Neuronal stem cell (in vitro differentiated cells): ENCODE measurements at regions not wholly inside any gene's neighbourhood (a gene's known extent, or its start where the extent isn't known, plus 50 kb on each side); places are given as distances from the start of the nearest gene placed in this dataset.

Experiments used
- DNase-seq: peaks from one replicate; pipeline ENCODE4 v3.0.0-alpha.2; 2013; ENCODE audit warnings: low spot score
- H2AFZ ChIP-seq: one replicate; pipeline ENCODE4 v1.6.1; 2013; ENCODE audit warnings: mild to moderate bottlenecking, low read length, inconsistent platforms
- H2AK5ac ChIP-seq: 2 replicates; pipeline ENCODE4 v1.6.1; 2013; ENCODE audit warnings: low read depth, mild to moderate bottlenecking, inconsistent platforms, low read length, moderate library complexity, mixed read lengths
- H2BK120ac ChIP-seq: 2 replicates; pipeline ENCODE4 v1.6.1; 2013; ENCODE audit warnings: low read depth, mild to moderate bottlenecking, inconsistent platforms, low read length, moderate library complexity, mixed read lengths
- H2BK12ac ChIP-seq: one replicate; pipeline ENCODE4 v1.6.1; 2013; ENCODE audit warnings: low read length, inconsistent platforms
- H2BK15ac ChIP-seq: 2 replicates; pipeline ENCODE4 v1.6.1; 2013; ENCODE audit warnings: mild to moderate bottlenecking, low read length, inconsistent platforms, mixed read lengths
- H2BK5ac ChIP-seq: one replicate; pipeline ENCODE4 v1.6.1; 2013; ENCODE audit warnings: inconsistent platforms, mild to moderate bottlenecking, low read length, moderate library complexity
- H3K14ac ChIP-seq: one replicate; pipeline ENCODE4 v1.6.1; 2013; ENCODE audit warnings: low read length, inconsistent platforms
- H3K18ac ChIP-seq: 2 replicates; pipeline ENCODE4 v1.6.1; 2013; ENCODE audit warnings: low read length, inconsistent platforms
- H3K23ac ChIP-seq: 2 replicates; pipeline ENCODE4 v1.6.1; 2013; ENCODE audit warnings: low read depth, mild to moderate bottlenecking, mixed read lengths, low read length, inconsistent platforms; ENCODE audit not compliant: poor library complexity
- H3K27ac ChIP-seq: replicated peaks from 3 replicates; pipeline ENCODE4 v1.5.1; 2013; ENCODE audit warnings: low read length, inconsistent platforms
- H3K27me3 ChIP-seq, 3 experiments: 2 replicates each; pipeline ENCODE4 v1.6.1; 2013; ENCODE audit warnings: low read length in 3 of 3, mild to moderate bottlenecking in 2 of 3, inconsistent platforms in 1 of 3, low read depth in 1 of 3, mixed read lengths in 1 of 3, moderate library complexity in 1 of 3; ENCODE audit not compliant: control insufficient read depth in 3 of 3, insufficient read depth in 3 of 3
- H3K36me3 ChIP-seq, 2 donors: replicated peaks in 1 of 2; 2 replicates each; pipeline ENCODE4 v1.6.1; 2013; ENCODE audit warnings: low read length in 2 of 2; ENCODE audit not compliant: control insufficient read depth in 2 of 2, insufficient read depth in 2 of 2
- H3K4ac ChIP-seq: 2 replicates; pipeline ENCODE4 v1.6.1; 2013; ENCODE audit warnings: inconsistent platforms, mild to moderate bottlenecking, low read length, moderate library complexity
- H3K4me1 ChIP-seq, 2 donors: 1 replicate in 1 of 2; 2 replicates in 1 of 2; pipeline ENCODE4 v1.6.1; 2013; ENCODE audit warnings: low read length in 2 of 2, low read depth in 1 of 2; ENCODE audit not compliant: control insufficient read depth in 2 of 2, insufficient read depth in 1 of 2
- H3K4me2 ChIP-seq: one replicate; pipeline ENCODE4 v1.6.1; 2013; ENCODE audit warnings: mild to moderate bottlenecking, low read length, inconsistent platforms; ENCODE audit not compliant: insufficient read depth, poor library complexity, severe bottlenecking
- H3K4me3 ChIP-seq, 2 donors: 2 replicates each; pipeline ENCODE4 v1.5.1; 2013; ENCODE audit warnings: low read length in 2 of 2, mild to moderate bottlenecking in 2 of 2, inconsistent platforms in 1 of 2, moderate library complexity in 1 of 2
- H3K79me1 ChIP-seq: one replicate; pipeline ENCODE4 v1.6.1; 2013; ENCODE audit warnings: low read depth, mild to moderate bottlenecking, inconsistent platforms, low read length, moderate library complexity
- H3K9ac ChIP-seq: one replicate; pipeline ENCODE4 v1.6.1; 2013; ENCODE audit warnings: mild to moderate bottlenecking, low read depth, low read length, inconsistent platforms; ENCODE audit not compliant: poor library complexity
- H3K9me3 ChIP-seq, 2 donors: replicated peaks in 1 of 2; 2 replicates each; pipeline versions ENCODE3 to v1.6.1; 2013; ENCODE audit warnings: low read length in 2 of 2, mild to moderate bottlenecking in 2 of 2, inconsistent platforms in 1 of 2, low read depth in 1 of 2, mixed read lengths in 1 of 2, moderate library complexity in 1 of 2; ENCODE audit not compliant: control insufficient read depth in 2 of 2, insufficient read depth in 1 of 2
- H4K8ac ChIP-seq: one replicate; pipeline ENCODE4 v1.6.1; 2013; ENCODE audit warnings: low read depth, mild to moderate bottlenecking, inconsistent platforms, low read length, moderate library complexity
- H4K91ac ChIP-seq: one replicate; pipeline ENCODE4 v1.6.1; 2013; ENCODE audit warnings: low read length, low read depth, mild to moderate bottlenecking, inconsistent platforms; ENCODE audit not compliant: poor library complexity
- WGBS, 2 donors: extraction: QIAGEN DNeasy Blood & Tissue Kit; methylation state at CpG; one replicate each; pipeline ENCODE4 v1.1.7; 2013; ENCODE audit warnings: missing lambda C conversion rate in 2 of 2, mixed read lengths in 1 of 2; ENCODE audit not compliant: insufficient read length in 2 of 2, insufficient replicate concordance in 1 of 2; ENCODE audit errors: extremely low coverage in 2 of 2; 5-methylcytosine and 5-hydroxymethylcytosine counted together

DNA sequence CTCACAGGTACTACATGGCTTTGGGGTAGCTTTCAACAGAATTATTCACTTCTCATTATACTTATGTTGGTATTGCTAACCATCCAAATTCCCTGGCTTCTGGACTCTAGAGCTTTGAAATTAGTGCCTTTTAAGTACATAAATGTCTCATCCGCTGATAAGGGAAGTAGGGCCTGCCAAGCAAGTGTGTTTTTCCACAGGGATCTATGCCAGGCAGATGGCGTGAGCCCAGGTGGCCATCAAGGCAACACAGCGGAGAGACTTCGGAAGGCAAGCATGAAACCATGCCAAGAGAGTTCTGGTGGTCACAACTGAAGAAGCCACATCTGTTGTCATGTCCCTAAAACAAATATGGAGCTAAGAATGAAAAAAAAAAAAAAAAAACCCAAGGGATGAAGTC is 503.1 kb upstream of the LCORL start:
- H3K18ac ChIP-seq, result no peak overlapping the region
- no peak overlapping the region for H4K8ac ChIP-seq
- no peak overlapping the region for H2BK5ac ChIP-seq
- no CpG with 5 or more reads among the region's 4 CpGs for WGBS, 2 donors
- no peak overlapping the region for H2AFZ ChIP-seq
- H3K14ac ChIP-seq, result no peak overlapping the region
- no peak overlapping the region for H2BK120ac ChIP-seq
- no peak overlapping the region for H3K4me3 ChIP-seq
- no peak for DNase-seq
- H3K9me3 ChIP-seq, result no peaks in the 10 kb centered on the region
- H2AK5ac ChIP-seq, result no peak overlapping the region
- no peak overlapping the region for H3K27ac ChIP-seq
- H3K4me2 ChIP-seq, result no peak overlapping the region
- H2BK15ac ChIP-seq, result no peak overlapping the region
- H3K27me3 ChIP-seq, result no peaks in the 10 kb centered on the region
- no peaks in the 10 kb centered on the region for H3K79me1 ChIP-seq
- no peak overlapping the region for H3K23ac ChIP-seq
- H3K9ac ChIP-seq, result no peak overlapping the region
- H4K91ac ChIP-seq, result no peak overlapping the region
- no peaks in the 10 kb centered on the region for H3K36me3 ChIP-seq
- no peak overlapping the region for H3K4ac ChIP-seq
- H2BK12ac ChIP-seq, result no peak overlapping the region
- H3K4me1 ChIP-seq, result no peaks in the 10 kb centered on the region

DNA sequence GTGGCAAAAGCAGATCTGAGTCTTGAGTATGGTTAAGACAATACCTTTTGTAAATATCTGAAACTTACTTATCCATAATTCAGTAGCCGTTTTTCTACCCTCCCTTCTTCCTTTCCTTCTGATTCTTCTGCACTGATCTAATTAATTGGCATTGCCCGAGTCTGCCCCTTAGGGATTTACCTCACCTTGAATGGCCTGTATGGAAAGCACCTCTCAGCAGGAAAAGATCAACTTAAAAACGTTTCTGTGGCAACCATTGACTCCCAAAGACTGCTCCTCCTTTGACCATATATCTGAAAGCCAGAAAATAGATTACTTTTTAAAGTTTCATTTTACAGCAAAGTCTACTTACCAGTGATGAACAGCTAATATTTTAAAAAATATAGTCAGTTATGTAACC is 496.5 kb upstream of the LCORL start:
- WGBS, 2 donors, result no CpG with 5 or more reads among the region's 3 CpGs
- H2BK120ac ChIP-seq, result no peak overlapping the region
- H4K8ac ChIP-seq, result no peak overlapping the region
- H2AK5ac ChIP-seq, result no peak overlapping the region
- no peak overlapping the region for H3K9ac ChIP-seq
- H3K4me3 ChIP-seq, result no peak overlapping the region
- H3K18ac ChIP-seq, result no peak overlapping the region
- no peak overlapping the region for H2BK5ac ChIP-seq
- H2AFZ ChIP-seq, result no peak overlapping the region
- no peak overlapping the region for H3K27ac ChIP-seq
- no peaks in the 10 kb centered on the region for H3K27me3 ChIP-seq
- no peak overlapping the region for H3K14ac ChIP-seq
- no peak overlapping the region for H3K4me2 ChIP-seq
- DNase-seq, result no peak
- no peaks in the 10 kb centered on the region for H3K79me1 ChIP-seq
- H2BK12ac ChIP-seq, result no peak overlapping the region
- no peaks in the 10 kb centered on the region for H3K9me3 ChIP-seq
- no peak overlapping the region for H3K23ac ChIP-seq
- H4K91ac ChIP-seq, result no peak overlapping the region
- peaks cover 0 to 3% of the 10 kb centered on the region in 2 donors for H3K4me1 ChIP-seq
- no peaks in the 10 kb centered on the region for H3K36me3 ChIP-seq
- H3K4ac ChIP-seq, result no peak overlapping the region
- no peak overlapping the region for H2BK15ac ChIP-seq

DNA sequence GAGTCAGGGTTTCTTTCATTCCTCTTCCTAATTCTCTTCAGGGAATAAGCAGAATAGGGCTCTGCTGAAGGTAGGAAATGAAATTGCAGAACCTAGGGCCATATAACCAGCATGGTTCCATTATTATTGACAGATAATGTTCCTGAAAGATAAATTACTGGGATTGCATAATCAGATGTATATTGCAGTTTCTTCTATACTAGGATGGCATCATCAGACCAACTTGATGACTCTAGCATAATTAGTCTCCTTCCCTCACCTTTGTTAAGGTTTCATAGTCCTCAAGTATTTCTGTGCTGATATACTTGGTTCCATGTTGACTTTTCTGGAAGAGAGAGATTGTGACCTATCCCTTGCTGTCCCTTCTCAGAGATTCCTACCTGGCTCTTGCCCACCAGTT is 492.3 kb upstream of the LCORL start:
- H3K9ac ChIP-seq, result no peak overlapping the region
- no peak overlapping the region for H3K27ac ChIP-seq
- H2AK5ac ChIP-seq, result no peak overlapping the region
- no peak overlapping the region for H2BK120ac ChIP-seq
- no peaks in the 10 kb centered on the region for H3K36me3 ChIP-seq
- no peak overlapping the region for H2AFZ ChIP-seq
- H3K9me3 ChIP-seq, result no peaks in the 10 kb centered on the region
- H3K4me3 ChIP-seq, result no peak overlapping the region
- no peak overlapping the region for H4K8ac ChIP-seq
- H3K27me3 ChIP-seq, result no peaks in the 10 kb centered on the region
- peaks cover 0 to 6% of the 10 kb centered on the region in 2 donors for H3K4me1 ChIP-seq
- H3K14ac ChIP-seq, result no peak overlapping the region
- no peak overlapping the region for H2BK12ac ChIP-seq
- H3K79me1 ChIP-seq, result no peaks in the 10 kb centered on the region
- no peak overlapping the region for H3K4me2 ChIP-seq
- DNase-seq, result no peak
- no peak overlapping the region for H2BK5ac ChIP-seq
- H3K4ac ChIP-seq, result no peak overlapping the region
- no peak overlapping the region for H2BK15ac ChIP-seq
- H3K18ac ChIP-seq, result no peak overlapping the region
- no peak overlapping the region for H4K91ac ChIP-seq
- H3K23ac ChIP-seq, result no peak overlapping the region

DNA sequence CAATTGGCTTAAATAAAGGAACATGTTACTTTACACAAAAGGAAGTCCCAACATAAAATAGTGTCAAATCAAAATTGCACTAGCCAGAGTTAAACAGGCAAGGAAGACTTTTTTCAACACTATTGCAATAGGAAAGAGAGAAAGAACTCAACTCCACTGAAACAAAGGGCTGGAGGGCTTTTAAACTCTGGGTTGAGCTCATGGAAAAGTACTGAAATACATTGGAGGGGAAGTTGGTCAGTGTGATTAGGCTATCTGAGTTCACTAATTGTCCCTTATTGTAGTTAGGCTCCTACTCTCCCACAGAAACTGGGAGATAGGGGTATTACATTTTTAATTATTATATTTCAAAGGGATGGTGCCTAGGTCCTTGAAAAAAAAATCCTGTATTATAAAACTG is 491.2 kb upstream of the LCORL start:
- Histone ChIP-seq H3K79me1 (no peaks in the 10 kb centered on the region), H3K4me3 (no peak overlapping the region), H3K4ac (no peak overlapping the region), H3K4me1 (peaks cover 0 to 6% of the 10 kb centered on the region in 2 donors), H2AK5ac (no peak overlapping the region), H2BK5ac (no peak overlapping the region), H3K9ac (no peak overlapping the region), H4K8ac (no peak overlapping the region), H3K18ac (no peak overlapping the region), H3K23ac (no peak overlapping the region), H3K36me3 (no peaks in the 10 kb centered on the region), H3K9me3 (no peaks in the 10 kb centered on the region), H2BK120ac (no peak overlapping the region), H2AFZ (no peak overlapping the region), H2BK15ac (no peak overlapping the region), H3K4me2 (no peak overlapping the region), H3K27me3 (no peaks in the 10 kb centered on the region), H3K27ac (no peak overlapping the region), H4K91ac (no peak overlapping the region), H3K14ac (no peak overlapping the region), H2BK12ac (no peak overlapping the region)
- DNase-seq, result no peak
